Activated CD4-positive, CD25-positive, alpha-beta regulatory T cell treated with anti-CD3 and anti-CD28 coated beads, Interleukin-2, amount 50 U/mL, for 24 hours (primary cell): ENCODE measurements at regions not wholly inside any gene's neighbourhood (a gene's known extent, or its start where the extent isn't known, plus 50 kb on each side); places are given as distances from the start of the nearest gene placed in this dataset.

Source experiments
- ATAC-seq, 2 donors: fragments of 150-1000 bp; cut with Tn5 transposase; one replicate each; pipeline ENCODE4 v1.10.0; 2021; ENCODE audit warnings: mild to moderate bottlenecking in 1 of 2, moderate library complexity in 1 of 2

DNA sequence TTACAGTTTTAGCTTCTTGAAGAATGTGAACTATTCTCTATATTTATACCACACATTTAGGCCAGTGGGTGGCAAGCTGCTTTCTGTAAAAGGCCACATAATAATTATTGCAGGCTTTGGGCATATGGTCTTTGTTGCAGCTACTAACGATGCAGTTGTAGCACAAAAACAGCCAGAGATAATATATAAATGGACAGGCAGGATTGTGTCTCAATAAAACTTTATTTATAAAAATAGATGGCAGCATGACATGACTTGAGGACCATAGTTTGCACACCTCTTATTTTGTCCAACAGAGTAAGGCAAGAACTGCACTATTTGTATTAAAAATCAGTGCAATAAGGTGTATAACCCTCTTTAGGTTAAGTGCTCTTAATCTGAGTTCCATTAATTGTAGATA lies 415.0 kb downstream of the ANXA1 start:
- no peak for ATAC-seq

- ATAC-seq, result no peak
Measured at GRCh38 chr9:73573235-73573634, 421.6 kb downstream of the ANXA1 start.

DNA sequence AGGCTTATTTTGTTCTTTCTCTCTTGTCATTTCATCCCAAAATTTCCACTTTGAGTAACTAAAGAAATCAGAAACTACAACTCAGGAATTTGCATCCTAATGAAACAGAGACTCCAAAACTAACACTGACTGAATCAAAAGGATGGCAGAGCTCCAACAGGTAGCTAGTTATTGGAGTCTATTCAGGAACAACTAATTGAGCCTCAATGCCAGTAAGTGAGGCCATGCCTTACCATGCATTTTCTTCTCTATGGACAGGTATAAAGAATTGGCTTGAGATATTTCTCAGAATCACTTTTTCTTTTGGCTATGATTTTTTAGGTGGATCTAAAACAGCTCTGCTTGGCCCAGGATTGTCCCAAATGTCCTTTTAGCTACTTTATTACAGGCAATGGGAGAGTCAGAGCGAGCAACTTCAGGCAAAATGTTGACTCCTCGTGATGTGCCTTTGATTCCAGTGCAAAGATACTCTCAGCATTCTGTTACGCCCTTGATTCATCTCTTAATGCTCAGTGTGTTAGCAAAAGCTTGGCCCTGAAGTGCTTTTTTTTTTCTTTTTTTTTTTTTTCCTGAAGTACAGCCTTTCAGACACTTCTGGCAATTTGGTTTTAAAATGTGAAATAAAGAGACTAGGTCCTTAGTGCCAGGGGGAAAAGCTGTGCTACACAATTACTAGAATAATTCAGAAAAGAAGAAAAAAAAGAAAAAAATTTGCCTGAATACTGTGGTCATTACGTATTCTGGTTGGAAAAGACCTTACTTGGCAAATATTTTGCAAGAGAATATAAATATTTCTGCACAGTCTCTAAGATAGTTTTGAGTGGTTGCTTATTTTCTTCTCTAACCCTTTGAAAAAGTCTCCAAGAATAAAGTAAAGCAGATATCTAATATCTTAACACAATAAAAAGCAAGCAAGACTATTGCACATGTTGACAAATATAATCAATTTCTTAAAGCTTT lies 423.7 kb downstream of the ANXA1 start:
- ATAC-seq, result no peak

- ATAC-seq, result no peak
Measured at GRCh38 chr9:73577848-73578247, 426.2 kb downstream of the ANXA1 start.

DNA sequence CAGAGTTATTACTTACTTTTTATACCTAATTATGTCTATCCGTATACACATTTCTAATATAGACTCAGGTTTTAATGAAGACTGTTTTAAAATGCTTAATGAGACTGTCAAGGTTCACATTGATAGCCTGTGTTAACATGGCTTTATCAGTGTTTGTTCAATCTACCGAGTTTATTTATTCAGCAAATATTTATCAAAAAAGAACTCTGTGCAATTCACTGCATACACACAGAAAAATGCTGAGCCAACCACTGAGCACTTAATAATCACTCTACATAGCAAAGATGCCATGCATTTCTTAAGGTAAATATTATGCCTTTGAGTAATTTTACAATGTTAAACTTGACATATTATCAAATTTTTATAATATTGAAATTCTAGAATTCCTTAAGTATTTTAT lies 428.2 kb downstream of the ANXA1 start:
- no peak for ATAC-seq

DNA sequence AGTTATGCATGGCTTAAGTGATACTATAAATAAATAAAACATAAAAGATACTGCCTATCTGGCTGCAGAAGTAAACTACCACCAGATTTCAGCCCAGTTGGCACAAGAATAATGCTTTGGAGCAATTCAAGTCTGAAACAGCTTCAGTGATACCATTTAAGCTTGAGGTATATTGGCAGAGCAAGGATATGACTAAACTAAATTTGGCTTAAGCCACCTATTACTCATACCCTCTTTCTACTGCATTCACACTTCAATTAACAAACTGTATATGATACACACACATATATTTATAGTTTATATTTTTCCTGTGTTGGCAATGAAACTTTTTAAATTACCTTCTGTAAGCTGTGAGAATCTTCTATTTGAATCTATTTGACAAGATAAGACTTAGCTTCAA lies 431.9 kb downstream of the ANXA1 start:
- no peak for ATAC-seq

DNA sequence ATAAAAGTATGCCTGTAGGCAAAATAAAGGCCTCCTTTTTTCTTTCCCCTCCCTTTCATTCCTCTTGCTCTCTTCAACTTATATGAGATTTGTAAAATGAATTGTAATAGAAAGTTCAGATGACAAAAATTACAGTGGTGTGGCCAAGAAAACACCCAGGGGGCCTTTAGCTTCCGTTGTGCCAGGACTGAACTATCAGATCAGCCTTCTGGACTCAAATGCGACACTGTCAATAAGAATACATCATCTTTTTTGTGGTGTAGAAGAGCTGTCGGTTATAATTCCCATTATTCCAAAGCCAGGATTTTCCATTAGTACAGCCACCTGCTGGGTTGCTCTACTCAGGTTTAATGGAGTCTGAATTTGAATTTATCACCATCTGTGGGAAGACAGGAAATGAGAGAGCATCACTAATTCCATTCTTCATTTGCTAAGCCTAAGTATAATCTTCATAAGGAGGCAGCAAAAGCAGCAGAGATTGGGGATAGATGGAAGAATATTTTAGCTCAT lies 443.4 kb downstream of the ANXA1 start:
- ATAC-seq, result no peak

GRCh38 chr9:73596321-73596720 lies 444.7 kb downstream of the ANXA1 start:
- ATAC-seq, result no peak

DNA sequence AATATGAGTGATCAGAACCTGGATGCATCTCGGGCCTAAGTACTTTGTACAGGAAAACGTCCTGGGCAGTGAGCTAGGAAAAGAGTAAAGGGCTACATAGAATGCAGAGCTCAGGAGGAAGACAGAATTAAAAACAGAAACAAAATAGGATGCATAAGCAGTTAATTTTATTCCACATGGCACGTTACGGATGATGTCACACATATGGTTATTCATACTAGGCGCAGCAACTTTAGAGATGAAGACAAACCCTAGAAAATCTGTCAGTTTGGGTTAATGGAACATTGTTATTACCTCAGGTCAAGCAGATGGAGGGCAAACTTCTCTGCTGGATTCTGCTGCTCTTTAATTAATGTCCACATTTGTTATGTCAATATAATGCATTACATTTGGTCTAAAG lies 445.4 kb downstream of the ANXA1 start:
- no peak for ATAC-seq

- no peak for ATAC-seq
Measured at GRCh38 chr9:73597771-73598170, 446.1 kb downstream of the ANXA1 start.

DNA sequence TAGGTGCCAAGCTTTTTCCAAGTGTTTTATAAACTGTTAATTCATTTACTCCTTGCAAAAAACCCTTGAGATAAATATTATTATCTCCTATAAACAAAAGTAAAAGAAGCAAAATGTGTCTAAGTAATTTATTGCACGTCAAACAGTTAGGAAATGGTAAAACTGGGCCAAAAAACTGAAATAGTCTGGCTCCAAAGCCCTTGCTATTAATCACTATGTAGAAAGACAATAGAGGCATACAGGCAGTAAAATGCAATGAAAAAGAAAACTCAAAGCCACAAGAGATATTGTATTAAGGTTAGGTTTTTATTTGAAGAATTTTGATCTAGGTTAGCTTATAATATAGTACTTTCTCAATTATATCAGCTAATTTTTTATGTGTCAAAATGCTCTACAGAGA lies 457.7 kb downstream of the ANXA1 start:
- ATAC-seq, result no peak

DNA sequence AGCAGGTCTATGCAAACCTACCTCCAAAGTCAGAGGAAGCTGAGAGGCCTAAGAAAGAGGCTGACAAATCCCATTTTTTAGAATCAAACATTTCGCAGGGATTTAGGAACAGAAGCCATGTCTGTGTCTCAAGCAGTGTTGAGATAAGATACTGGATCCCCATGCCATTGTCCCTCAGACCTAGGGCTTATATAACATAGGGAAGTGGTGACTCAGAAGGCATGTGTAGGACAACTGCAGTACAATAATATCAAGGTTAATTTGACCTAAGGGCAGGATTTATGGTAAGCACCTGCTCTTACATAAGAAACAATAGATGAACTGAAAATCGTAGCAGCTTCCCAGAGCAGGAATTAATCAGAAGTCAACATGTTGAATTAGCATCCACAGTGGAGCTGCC lies 459.4 kb downstream of the ANXA1 start:
- ATAC-seq, result no peak

- no peak for ATAC-seq
Measured at GRCh38 chr9:73613092-73613701, 461.5 kb downstream of the ANXA1 start.

DNA sequence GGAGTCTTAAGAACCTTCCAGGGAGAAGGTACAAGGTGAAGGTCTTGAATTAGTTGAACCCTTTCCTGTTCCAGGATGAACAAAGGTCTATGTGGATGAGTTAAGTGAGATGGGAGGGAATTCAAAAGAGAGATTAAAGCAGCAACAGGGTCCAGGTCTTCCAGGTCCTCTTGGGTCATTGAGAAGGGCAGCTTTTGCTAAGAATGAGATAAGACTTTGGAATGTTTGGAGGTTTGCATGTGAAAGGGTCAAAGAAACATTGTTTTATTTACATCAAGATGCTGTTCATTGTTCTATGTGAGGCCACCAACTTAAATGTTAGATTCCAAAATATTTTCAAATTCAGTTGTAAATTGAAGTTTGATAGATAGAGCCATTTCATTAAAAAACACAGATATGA lies 463.9 kb downstream of the ANXA1 start:
- ATAC-seq, result no peak

GRCh38 chr9:73617586-73617985 lies 465.9 kb downstream of the ANXA1 start:
- ATAC-seq, result no peak

DNA sequence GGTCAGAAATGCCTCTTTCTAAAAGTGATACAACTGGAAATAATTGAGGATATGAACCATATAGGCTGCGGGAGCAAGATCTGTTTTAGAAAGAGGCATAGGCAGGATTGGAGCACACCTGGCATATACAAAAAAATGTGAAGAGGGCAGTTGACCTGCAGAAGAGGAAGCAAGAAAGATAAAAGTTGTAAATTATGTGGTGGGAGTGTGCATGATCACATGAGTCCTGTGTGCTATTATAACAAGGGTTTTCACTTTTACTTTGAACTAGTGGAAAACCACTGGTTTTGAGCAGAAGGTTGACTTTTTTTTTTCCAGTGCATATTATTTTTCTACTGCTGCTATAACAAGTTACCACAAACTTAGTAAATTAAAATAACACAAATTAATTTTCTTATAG lies 489.3 kb downstream of the ANXA1 start:
- no peak for ATAC-seq

- ATAC-seq, result no peak
Measured at GRCh38 chr9:73643379-73644013, 491.8 kb downstream of the ANXA1 start.

- ATAC-seq, result no peak
Measured at GRCh38 chr9:73647560-73647959, 495.9 kb downstream of the ANXA1 start.

DNA sequence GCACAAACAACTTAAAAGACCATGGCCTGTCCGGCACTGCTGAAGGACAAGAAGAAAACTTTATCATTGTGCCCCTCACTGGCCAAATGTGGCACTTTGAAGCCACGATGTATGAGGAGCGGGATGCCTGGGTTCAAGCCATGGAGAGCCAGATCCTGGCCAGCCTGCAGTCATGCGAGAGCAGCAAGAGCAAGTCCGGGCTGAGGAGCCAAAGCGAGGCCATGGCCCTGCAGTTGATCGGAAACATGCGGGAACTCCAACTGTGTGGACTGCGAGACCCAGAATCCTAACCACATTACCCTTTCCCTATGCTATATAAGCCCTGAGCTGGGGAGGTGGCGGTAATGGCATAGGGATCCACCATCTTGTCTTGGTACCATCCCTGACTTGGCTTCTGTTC lies 497.9 kb downstream of the ANXA1 start:
- no peak for ATAC-seq

DNA sequence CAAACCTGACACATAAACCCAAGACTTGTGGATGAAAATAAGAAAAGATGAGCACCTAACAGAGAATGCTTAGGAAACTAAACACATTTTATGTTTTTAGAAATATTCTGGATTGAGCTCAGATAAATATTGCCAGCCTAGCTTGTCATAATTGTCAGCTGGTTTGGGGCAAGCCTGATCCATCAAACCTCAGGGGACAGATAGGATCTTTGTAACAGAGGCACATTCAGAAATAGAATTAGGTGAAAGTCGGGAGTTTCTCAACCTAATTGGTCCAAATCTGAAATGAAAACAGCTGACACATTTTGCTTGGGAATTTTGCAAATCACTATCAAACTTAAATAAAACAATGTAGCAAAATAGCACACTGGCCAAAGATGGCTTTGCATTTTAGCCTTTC lies 503.7 kb downstream of the ANXA1 start:
- no peak for ATAC-seq

GRCh38 chr9:73655831-73656230 lies 504.2 kb downstream of the ANXA1 start:
- no peak for ATAC-seq

DNA sequence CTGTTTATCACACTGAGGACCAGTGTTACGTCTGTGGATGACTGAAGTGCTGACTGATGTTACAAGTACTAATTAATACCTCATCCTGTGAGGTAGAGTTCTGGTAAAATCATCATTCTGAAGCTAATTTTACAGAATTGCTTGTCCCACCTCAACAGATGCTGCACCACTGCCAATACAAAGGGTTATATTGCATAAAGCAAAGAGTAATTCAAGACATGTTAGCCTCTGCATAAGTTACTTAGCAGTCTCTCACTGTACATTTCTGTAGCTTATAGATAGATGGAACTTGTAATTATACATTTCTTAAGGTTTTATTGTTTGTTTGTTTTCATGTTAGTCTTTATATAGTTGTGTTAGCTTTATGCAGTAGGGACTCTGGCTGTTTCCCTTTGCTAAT lies 513.6 kb downstream of the ANXA1 start:
- no peak for ATAC-seq

- no peak for ATAC-seq
Measured at GRCh38 chr9:73667749-73668148, 516.1 kb downstream of the ANXA1 start.

- ATAC-seq, result no peak
Measured at GRCh38 chr9:73680831-73681230, 529.2 kb downstream of the ANXA1 start.
